Keratinocyte (primary cell): ENCODE measurements at regions not wholly inside any gene's neighbourhood (a gene's known extent, or its start where the extent isn't known, plus 50 kb on each side); places are given as distances from the start of the nearest gene placed in this dataset.

Experiments used
- DNase-seq: peaks from one replicate; pipeline ENCODE4 v3.0.0-alpha.2; 2011; ENCODE audit warnings: low read depth, missing footprints, low spot score
- FAIRE-seq: peaks from 2 replicates; lab custom pipeline; 2011; peaks lifted over from hg19 to GRCh38; lab: Jason Lieb, UNC
- H2AFZ ChIP-seq: 2 replicates; pipeline ENCODE4 v1.6.0; 2012; ENCODE audit warnings: low read length, control low read depth, inconsistent platforms; ENCODE audit not compliant: control insufficient read depth
- H3K27ac ChIP-seq: 2 replicates; pipeline ENCODE4 v1.5.1; 2011; ENCODE audit warnings: low read length; ENCODE audit not compliant: control insufficient read depth, insufficient read depth
- H3K27me3 ChIP-seq: 3 replicates; pipeline ENCODE4 v1.6.0; 2011; ENCODE audit warnings: low read length; ENCODE audit not compliant: control insufficient read depth, insufficient read depth; ENCODE audit errors: extremely low read depth
- H3K36me3 ChIP-seq, 2 experiments: 2 replicates in 1 of 2; 3 replicates in 1 of 2; pipeline ENCODE4 v1.5.1; 2011; ENCODE audit warnings: low read length in 2 of 2, mild to moderate bottlenecking in 1 of 2; ENCODE audit not compliant: control insufficient read depth in 2 of 2, insufficient read depth in 2 of 2; ENCODE audit errors: extremely low read depth in 1 of 2
- H3K4me1 ChIP-seq: 3 replicates; pipeline ENCODE4 v1.5.1; 2011; ENCODE audit warnings: low read length; ENCODE audit not compliant: control insufficient read depth, insufficient read depth; ENCODE audit errors: extremely low read depth
- H3K4me2 ChIP-seq: 3 replicates; pipeline ENCODE4 v1.6.0; 2011; ENCODE audit warnings: low read depth, low read length; ENCODE audit not compliant: control insufficient read depth, insufficient read depth; ENCODE audit errors: extremely low read depth
- H3K4me3 ChIP-seq, 3 experiments: fragments of 200-600 bp in 1 of 3; sonication (generic) in 1 of 3; 2 replicates in 2 of 3; 3 replicates in 1 of 3; pipeline ENCODE4 v1.5.1; 2011 to 2016; ENCODE audit warnings: low read length in 3 of 3, mild to moderate bottlenecking in 3 of 3, control low read depth in 2 of 3, inconsistent platforms in 1 of 3, low read depth in 1 of 3, mixed read lengths in 1 of 3, mixed run types in 1 of 3, moderate library complexity in 1 of 3; ENCODE audit not compliant: control insufficient read depth in 2 of 3, insufficient read depth in 2 of 3; ENCODE audit errors: extremely low read depth in 1 of 3
- H3K79me2 ChIP-seq: 2 replicates; pipeline ENCODE4 v1.6.0; 2012; ENCODE audit warnings: low read length; ENCODE audit not compliant: control insufficient read depth, insufficient read depth
- H3K9ac ChIP-seq: 3 replicates; pipeline ENCODE4 v1.6.0; 2011; ENCODE audit warnings: low read length; ENCODE audit not compliant: control insufficient read depth, insufficient read depth; ENCODE audit errors: extremely low read depth
- H3K9me1 ChIP-seq: 3 replicates; pipeline ENCODE4 v1.6.0; 2011; ENCODE audit warnings: low read length; ENCODE audit not compliant: control insufficient read depth, insufficient read depth; ENCODE audit errors: extremely low read depth
- H3K9me3 ChIP-seq: 2 replicates; pipeline ENCODE4 v1.5.1; 2012; ENCODE audit warnings: low read depth, low read length; ENCODE audit not compliant: control insufficient read depth
- H4K20me1 ChIP-seq: 3 replicates; pipeline ENCODE4 v1.6.0; 2011; ENCODE audit warnings: low read length; ENCODE audit not compliant: control insufficient read depth, insufficient read depth; ENCODE audit errors: extremely low read depth
- CTCF ChIP-seq, 3 experiments: IDR thresholded peaks in 1 of 3; conservative IDR thresholded peaks in 1 of 3; optimal IDR thresholded peaks in 1 of 3; 2 replicates in 2 of 3; 3 replicates in 1 of 3; pipeline versions ENCODE3 to v1.5.1; 2011; ENCODE audit warnings: low read length in 3 of 3, mild to moderate bottlenecking in 3 of 3, moderate library complexity in 2 of 3, control low read depth in 1 of 3, inconsistent platforms in 1 of 3; ENCODE audit not compliant: insufficient read depth in 2 of 3; ENCODE audit errors: extremely low read depth in 1 of 3
- EZH2 ChIP-seq: IDR thresholded peaks from one replicate; pipeline ENCODE4 v1.6.1; 2012; ENCODE audit warnings: inconsistent platforms, mild to moderate bottlenecking, low read length, moderate library complexity
- dilution Hi-C: fragments of 300-500 bp; cut with MboI; formaldehyde crosslinking; loops from one replicate; pipeline ENCODE4 v1.7.0; 2020; ENCODE audit warnings: low sequenced_read_pairs; ENCODE audit not compliant: extremely low pct_ligation_motif_present

DNA sequence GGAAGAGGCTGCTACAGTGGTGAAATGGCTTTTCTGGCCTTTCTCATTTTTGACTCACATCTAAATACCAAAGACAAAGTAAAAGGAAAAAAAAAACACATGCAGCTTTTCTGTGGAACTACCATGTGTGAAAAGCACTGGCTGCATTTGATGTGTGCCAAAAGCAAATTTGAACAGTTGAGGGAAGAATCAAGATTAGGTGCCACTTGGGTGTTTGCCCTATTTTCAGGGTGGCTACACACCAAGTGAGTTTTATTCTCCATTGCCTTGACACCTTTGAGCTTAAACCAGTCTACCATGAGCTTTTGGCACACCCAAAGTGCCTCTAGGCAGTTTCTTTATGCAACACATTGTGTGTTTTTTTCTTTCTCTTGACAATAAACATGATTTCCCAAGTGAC, 423.9 kb downstream of the FAM133A start:
- no peak overlapping the region for H3K4me2 ChIP-seq
- H3K4me3 ChIP-seq: no peak overlapping the region
- H2AFZ ChIP-seq: no peak overlapping the region
- H4K20me1 ChIP-seq: no peaks in the 10 kb centered on the region
- FAIRE-seq (no peak), DNase-seq (no peak)
- dilution Hi-C loops: no loop called here
- no peak overlapping the region for H3K9ac ChIP-seq
- TF ChIP-seq CTCF (optimal IDR thresholded peaks at IDR 0.05 in 1 of 3, IDR thresholded peaks at IDR 0.05 in 1 of 3, conservative IDR thresholded peaks at IDR 0.05 in 1 of 3; ENCODE audit: extremely low read depth in 1 of 3, insufficient read depth in 2 of 3, low read length in 3 of 3) (no peak), EZH2 (no peak)
- no peaks in the 10 kb centered on the region for H3K4me1 ChIP-seq
- no peaks in the 10 kb centered on the region for H3K36me3 ChIP-seq
- no peak overlapping the region for H3K27ac ChIP-seq
- no peaks in the 10 kb centered on the region for H3K9me1 ChIP-seq
- H3K27me3 ChIP-seq: no peaks in the 10 kb centered on the region
- H3K9me3 ChIP-seq: no peaks in the 10 kb centered on the region
- H3K79me2 ChIP-seq: no peaks in the 10 kb centered on the region

- no peak for FAIRE-seq
- no peak overlapping the region for H3K4me2 ChIP-seq
- H3K9ac ChIP-seq: no peak overlapping the region
- dilution Hi-C loops: no loop called here
- no peaks in the 10 kb centered on the region for H3K79me2 ChIP-seq
- H2AFZ ChIP-seq: no peak overlapping the region
- no peaks in the 10 kb centered on the region for H4K20me1 ChIP-seq
- no peaks in the 10 kb centered on the region for H3K27me3 ChIP-seq
- no peaks in the 10 kb centered on the region for H3K4me1 ChIP-seq
- no peaks in the 10 kb centered on the region for H3K9me1 ChIP-seq
- H3K27ac ChIP-seq: no peak overlapping the region
- no peaks in the 10 kb centered on the region for H3K36me3 ChIP-seq
- TF ChIP-seq CTCF (optimal IDR thresholded peaks at IDR 0.05 in 1 of 3, IDR thresholded peaks at IDR 0.05 in 1 of 3, conservative IDR thresholded peaks at IDR 0.05 in 1 of 3; ENCODE audit: extremely low read depth in 1 of 3, insufficient read depth in 2 of 3, low read length in 3 of 3) (peak in 1 of 3 experiments; percentile 16), EZH2 (no peak)
- DNase-seq: no peak
- H3K9me3 ChIP-seq: no peaks in the 10 kb centered on the region
- H3K4me3 ChIP-seq: no peak overlapping the region
Measured at GRCh38 chrX:94107981-94108380, 434.0 kb downstream of the FAM133A start.
